HT-29 (cell line): ENCODE measurements at regions not wholly inside any gene's neighbourhood (a gene's known extent, or its start where the extent isn't known, plus 50 kb on each side); places are given as distances from the start of the nearest gene placed in this dataset.
"Not testable (repeated sequence)": the region's sequence is repeated elsewhere in the genome, so short reads cannot be mapped to it uniquely, and the experiment has no call there.

Experiments used
- DNase-seq: peaks from one replicate; pipeline ENCODE4 v3.0.0-alpha.2; 2015; ENCODE audit warnings: low spot score

- DNase-seq: no peak
These were observed 215.3 kb downstream of the RNF152 start for GRCh38 chr18:61677435-61677970.

- DNase-seq: no peak
These were observed 215.9 kb downstream of the RNF152 start for GRCh38 chr18:61676773-61677434.

DNA sequence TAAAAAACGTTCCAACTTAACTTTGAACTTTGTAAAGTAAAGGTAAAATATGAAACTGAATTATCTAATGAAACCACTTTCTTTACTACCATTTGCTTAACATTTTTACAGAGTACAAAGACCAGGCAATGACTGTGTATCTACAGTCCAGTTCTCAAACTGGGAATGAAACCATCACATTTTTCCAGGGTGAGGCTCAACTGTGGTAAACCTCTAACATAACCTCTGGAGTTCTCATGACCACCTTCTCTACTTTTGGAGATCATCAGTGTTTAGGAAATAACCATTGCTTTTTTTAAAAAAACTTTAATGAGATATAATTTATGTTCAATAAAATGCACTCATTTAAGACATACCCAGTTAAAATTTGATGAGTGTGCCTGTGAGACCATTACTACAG lies 223.5 kb downstream of the RNF152 start:
- DNase-seq: no peak

DNA sequence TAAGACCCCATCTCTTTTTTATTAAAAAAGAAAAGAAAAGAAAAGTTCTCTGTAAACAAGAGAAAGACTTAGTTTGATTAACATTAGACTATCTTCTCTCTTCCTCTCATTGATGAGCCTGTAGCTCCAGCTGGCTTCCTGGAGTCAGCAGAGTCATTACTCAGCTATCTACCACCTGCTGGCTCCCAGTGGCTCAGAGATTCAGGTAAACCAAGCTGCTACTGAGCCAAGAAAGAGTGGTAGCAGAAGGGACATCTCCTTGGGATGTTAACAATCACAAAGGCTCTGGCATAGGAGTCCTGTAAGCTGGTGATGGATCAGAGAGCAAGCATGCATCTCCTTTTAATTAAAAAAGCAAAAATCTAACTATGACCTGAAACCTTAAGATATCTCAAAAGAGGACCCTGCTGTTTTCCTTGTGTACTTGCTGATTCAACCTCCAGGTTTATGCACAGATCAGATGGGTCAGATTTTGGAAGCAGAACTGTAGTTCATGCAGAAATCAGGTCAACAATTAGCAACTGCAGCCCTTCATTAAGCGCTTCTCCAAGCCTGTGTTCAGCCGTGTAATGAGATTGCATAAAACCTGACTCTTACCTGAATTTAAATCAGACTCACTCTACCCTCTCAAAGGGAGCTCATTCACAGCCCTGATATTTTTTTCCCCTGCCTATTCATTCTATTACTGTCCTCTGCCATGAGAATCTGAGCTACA lies 225.8 kb downstream of the RNF152 start:
- no peak for DNase-seq

- no peak for DNase-seq
These were observed 228.3 kb downstream of the RNF152 start for GRCh38 chr18:61664419-61665084.

DNA sequence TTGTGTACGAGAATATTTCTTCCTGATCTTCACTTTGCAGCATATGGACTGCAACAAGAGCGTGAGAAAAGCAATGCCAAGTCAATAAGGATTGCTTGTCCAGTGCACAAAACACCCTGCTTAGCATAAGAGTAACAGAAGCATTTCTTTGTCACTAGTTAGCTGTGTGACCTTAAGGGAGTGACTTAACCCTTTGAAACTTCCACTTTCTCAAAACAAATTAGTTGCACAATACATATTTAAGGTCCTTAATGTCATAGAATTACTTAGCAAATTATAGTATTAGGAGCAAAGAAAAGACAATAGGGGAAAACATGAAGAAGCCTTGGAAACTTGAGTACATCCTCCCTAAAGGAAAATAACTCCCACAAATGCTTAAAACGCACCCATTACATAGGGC lies 230.1 kb downstream of the RNF152 start:
- no peak for DNase-seq

GRCh38 chr18:61658431-61658830 lies 234.4 kb downstream of the RNF152 start:
- no peak for DNase-seq

DNA sequence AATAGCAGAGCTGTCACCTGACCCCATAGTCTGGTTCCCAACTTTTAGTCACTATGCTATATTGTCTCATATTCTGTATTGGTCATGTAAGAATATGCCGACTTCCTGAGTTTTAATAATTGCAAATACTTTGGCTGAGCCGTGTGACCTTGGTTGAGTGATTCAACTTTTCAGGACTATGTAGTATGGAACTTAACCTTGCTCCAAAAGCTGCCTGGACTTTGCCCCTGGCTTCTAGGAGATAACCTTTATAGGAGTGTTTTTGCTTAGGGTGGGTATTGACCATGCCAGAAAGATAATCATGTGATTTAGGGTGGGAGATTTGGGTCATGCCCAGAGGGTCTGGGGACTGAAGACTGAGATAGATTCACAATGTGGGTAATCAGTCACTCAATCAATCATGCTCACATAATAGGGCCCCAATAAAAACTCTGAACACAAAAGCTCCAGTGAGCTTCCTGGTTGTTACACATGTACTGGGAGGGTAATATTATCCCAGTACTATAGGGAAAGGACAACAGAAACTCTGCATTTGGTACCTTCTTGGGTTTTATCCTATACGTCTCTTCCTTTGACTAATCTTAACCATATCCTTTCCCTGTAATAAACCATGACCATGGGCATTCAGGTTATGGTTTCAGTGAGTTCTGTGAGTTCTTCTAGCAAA lies 235.6 kb downstream of the RNF152 start:
- no peak for DNase-seq

DNA sequence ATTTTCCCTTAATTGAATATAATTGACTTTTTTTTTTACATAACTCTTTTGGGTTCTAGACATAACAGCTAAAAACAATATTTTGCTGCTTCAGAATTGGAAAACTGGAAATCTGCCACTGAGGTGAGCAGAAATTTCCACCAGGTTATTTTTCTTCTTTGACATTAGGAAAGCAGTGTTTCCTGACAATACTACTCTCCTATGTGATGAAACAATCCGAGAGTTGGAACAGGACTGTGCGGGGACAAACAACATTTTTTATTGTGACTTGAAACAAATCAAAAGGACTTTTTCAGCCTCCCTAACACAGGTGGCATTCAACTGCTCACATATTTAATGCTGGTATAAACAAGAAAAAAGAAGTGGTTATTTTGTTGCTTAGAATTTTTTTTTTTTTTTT lies 237.2 kb downstream of the RNF152 start:
- DNase-seq: no peak

DNA sequence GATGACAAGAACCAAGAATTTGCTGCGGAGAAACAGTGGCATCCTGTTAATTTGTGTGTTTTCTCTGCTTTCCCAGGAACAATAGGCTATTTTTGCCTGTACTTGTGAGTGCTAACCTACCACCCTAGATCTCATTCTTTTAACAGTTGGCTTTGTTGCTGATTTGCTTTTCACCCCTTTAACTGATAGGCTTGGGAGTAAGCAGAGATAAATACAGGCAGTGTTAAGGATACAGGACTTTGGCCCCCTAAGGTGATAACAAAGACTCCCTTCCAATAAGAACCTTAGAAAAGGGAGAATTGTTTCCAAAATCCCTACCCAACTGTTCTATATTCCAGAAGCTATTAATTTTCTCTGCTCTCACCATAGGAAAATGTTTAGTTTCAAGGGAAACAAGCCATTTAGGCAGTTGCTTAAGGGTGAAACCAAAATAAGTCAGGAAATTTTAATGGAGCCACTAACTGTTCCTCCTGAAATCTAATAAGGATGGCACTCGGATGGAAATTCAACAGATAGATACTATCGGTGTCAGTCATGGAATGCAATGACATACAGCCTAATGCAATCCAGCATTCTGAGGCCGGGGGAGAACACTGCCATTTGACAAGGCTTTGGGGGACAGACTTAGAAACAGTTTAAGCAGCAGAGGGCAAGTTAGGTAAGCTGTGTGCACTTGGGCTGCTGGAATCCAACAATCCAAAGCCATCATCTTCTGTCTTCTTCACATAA lies 238.8 kb downstream of the RNF152 start:
- no peak for DNase-seq

DNA sequence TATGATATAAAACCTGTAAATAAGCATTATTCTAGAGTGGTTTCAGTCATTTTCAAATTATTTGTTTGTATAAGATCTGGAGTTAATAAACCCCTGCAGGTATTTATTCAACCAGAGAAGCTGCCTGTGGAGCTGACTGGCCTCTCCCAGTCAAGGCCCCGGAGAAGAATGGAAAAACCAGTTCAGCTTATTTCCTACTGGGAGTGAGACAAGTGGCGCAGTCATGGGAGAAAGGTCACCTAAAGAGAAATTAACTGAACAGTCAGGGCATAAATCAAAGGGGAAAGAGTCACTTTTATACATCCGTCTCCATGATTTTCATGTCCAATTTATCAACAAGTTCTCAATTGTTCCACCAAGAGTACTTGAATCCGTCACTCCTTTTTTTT lies 240.9 kb downstream of the RNF152 start:
- DNase-seq: no peak

- DNase-seq: no peak
These were observed 241.5 kb downstream of the RNF152 start for GRCh38 chr18:61651145-61651879.

DNA sequence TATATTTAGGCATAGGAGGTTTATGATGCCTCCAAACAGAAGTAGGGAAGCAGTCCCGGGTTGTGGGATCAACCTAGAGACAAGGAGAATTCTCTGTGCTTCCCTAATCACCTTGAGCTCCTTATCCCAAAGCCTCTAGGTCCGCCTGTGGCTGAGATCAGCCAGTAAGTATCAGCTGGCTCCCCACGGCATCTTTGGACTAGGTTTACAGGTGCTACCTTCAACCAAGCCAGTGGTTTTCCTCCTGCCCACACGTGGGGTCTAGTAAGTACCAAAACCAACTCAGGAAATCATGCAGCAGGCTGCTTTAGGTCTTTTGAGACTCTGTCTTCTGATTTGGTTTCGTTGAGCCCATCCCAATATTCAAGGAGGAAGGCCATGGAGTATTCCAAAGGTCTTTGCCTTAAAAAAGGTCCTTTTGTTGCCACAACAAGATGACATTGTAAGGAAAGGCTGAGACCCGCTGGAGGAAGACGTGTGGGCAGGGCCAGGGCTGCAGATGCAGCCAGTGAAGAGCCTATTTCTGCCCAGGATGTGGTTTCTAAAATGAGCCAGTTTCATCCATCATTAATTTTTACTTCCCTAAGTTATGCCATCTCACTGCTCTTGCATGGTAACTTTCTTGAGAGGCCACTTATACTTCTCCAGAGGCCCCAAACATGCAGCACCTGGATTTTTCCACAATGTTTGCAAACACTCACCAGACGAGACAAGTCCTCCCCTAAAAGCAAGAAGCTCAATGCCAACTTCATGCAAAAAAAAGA lies 248.7 kb downstream of the RNF152 start:
- no peak for DNase-seq

GRCh38 chr18:61639886-61640285 lies 252.9 kb downstream of the RNF152 start:
- no peak for DNase-seq

GRCh38 chr18:61637905-61638595 lies 254.8 kb downstream of the RNF152 start:
- DNase-seq: no peak

DNA sequence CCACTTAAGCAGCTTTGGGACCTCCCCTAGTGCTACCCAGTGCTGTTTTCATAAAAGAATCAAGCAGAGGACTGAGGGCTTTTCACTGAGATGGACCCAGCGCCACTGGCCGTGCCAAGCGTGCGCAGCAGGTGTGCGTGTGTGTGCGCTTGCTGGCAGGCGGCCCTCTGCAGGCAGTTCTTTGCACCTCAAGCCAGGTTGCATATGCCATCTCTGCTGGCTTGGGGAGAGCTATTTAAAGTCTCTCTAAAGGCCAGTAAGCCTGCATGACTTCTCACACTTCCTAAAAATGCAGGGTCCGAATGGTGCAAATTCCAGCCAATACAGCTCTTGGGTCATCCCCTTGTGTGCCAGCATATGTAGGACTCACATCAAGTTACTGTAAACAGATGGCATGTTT lies 255.5 kb downstream of the RNF152 start:
- DNase-seq: no peak

DNA sequence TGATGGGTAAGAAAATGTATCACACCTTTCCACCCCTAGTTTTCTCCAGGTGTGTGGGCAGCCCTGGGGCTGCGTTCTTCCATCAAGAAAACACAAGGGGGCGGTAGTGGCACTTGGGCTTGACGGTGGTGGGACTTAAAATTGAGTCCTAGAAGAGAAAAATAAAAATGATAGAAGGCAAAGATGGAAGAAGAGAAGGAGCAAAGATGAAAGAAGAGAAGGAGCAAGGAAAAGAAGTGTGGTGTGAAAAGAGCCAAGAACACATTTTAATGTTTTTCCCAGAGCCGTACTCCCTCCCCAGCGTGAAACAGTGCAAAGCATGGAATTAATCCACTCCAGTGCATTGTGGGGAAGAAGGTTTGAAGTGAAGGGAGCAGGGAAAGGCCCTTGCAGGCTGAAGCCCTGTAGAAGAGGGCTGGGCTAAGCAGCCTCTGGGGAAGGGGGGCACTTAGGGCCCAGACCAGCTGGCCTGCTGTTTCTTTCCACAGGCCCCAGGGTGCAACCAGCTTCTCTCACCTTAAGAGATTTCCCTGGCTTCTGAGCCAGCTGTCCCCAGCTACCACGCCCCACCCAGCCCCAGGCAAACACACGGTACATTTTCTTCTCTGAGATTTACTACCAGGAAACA lies 256.8 kb downstream of the RNF152 start:
- DNase-seq: peak; percentile 48

- DNase-seq: no peak
These were observed 264.7 kb downstream of the RNF152 start for GRCh38 chr18:61628085-61628484.

DNA sequence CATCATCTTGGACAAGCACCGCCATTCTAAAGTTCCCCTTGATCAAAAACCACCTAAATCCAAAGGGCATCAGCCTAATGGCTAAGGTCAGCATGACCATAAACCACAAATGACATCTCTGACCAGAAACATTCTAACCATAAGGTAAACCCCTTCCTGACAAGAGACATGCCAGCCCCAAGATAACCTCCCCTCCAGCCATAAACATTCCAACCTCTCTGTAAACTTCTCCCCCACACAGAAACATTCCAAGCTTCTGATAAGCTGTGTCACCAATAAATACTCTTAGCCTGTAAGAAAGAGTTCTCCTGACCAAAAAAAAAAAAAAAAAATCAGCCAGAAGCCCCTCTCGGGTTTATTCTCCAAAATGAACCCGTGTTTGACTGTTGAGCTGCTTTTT lies 268.2 kb downstream of the RNF152 start:
- not testable (repeated sequence) for DNase-seq
